ENCODE measurements at regions not wholly inside any gene's neighbourhood (a gene's known extent, or its start where the extent isn't known, plus 50 kb on each side); places are given as distances from the start of the nearest gene placed in this dataset.

GRCh38 chr3:68135067-68135466, 480.7 kb upstream of the SUCLG2 start:
- Histone ChIP-seq H3K27me3 (no peaks in the 10 kb centered on the region), H3K27ac (no peak overlapping the region), H3K4me3 (no peak overlapping the region), H3K4me1 (no peaks in the 10 kb centered on the region), H3K36me3 (no peaks in the 10 kb centered on the region), H3K9me3 (no peaks in the 10 kb centered on the region)
- intact Hi-C loops (cut with DNase I) = no loop called here
- no peak for DNase-seq
- ATAC-seq = no peak
- no peak for TF ChIP-seq CTCF (IDR thresholded peaks at IDR 0.05)

GRCh38 chr3:68129065-68129464, 474.7 kb upstream of the SUCLG2 start:
- Histone ChIP-seq H3K9me3 (no peaks in the 10 kb centered on the region), H3K27me3 (no peaks in the 10 kb centered on the region), H3K27ac (no peak overlapping the region), H3K4me1 (no peaks in the 10 kb centered on the region), H3K4me3 (no peak overlapping the region), H3K36me3 (no peaks in the 10 kb centered on the region)
- intact Hi-C loops (cut with DNase I) = no loop called here
- no peak for ATAC-seq
- no peak for DNase-seq
- TF ChIP-seq CTCF (IDR thresholded peaks at IDR 0.05) = no peak

- Histone ChIP-seq H3K4me1 (no peaks in the 10 kb centered on the region), H3K4me3 (no peak overlapping the region), H3K9me3 (no peaks in the 10 kb centered on the region), H3K36me3 (no peaks in the 10 kb centered on the region), H3K27ac (no peak overlapping the region), H3K27me3 (no peaks in the 10 kb centered on the region)
- intact Hi-C loops (cut with DNase I) = no loop called here
- no peak for TF ChIP-seq CTCF (IDR thresholded peaks at IDR 0.05)
- DNase-seq (no peak), ATAC-seq (no peak)
Measured at GRCh38 chr3:68123231-68123630, 468.8 kb upstream of the SUCLG2 start.

- Histone ChIP-seq H3K4me1 (no peaks in the 10 kb centered on the region), H3K36me3 (no peaks in the 10 kb centered on the region), H3K9me3 (no peaks in the 10 kb centered on the region), H3K27me3 (no peaks in the 10 kb centered on the region), H3K4me3 (no peak overlapping the region), H3K27ac (no peak overlapping the region)
- intact Hi-C loops (cut with DNase I) = no loop called here
- no peak for DNase-seq
- TF ChIP-seq CTCF (IDR thresholded peaks at IDR 0.05) = no peak
- ATAC-seq = no peak
Measured at GRCh38 chr3:68121287-68121686, 466.9 kb upstream of the SUCLG2 start.

GRCh38 chr3:68116580-68116979, 462.2 kb upstream of the SUCLG2 start:
- no peak overlapping the region for H3K27ac ChIP-seq
- DNase-seq = no peak
- no peak for ATAC-seq
- H3K4me3 ChIP-seq = no peak overlapping the region
- H3K4me1 ChIP-seq = no peaks in the 10 kb centered on the region
- H3K36me3 ChIP-seq = no peaks in the 10 kb centered on the region
- no peaks in the 10 kb centered on the region for H3K9me3 ChIP-seq
- intact Hi-C loops (cut with DNase I) = no loop called here
- TF ChIP-seq CTCF (IDR thresholded peaks at IDR 0.05) = no peak
- H3K27me3 ChIP-seq = no peaks in the 10 kb centered on the region

- Histone ChIP-seq H3K4me3 (no peak overlapping the region), H3K36me3 (no peaks in the 10 kb centered on the region), H3K9me3 (no peaks in the 10 kb centered on the region), H3K4me1 (no peaks in the 10 kb centered on the region), H3K27me3 (no peaks in the 10 kb centered on the region), H3K27ac (no peak overlapping the region)
- DNase-seq = no peak
- intact Hi-C loops (cut with DNase I) = no loop called here
- no peak for TF ChIP-seq CTCF (IDR thresholded peaks at IDR 0.05)
- ATAC-seq = no peak
Measured at GRCh38 chr3:68103811-68104210, 449.4 kb upstream of the SUCLG2 start.
